Epithelial cell of esophagus (primary cell): ENCODE measurements at regions not wholly inside any gene's neighbourhood (a gene's known extent, or its start where the extent isn't known, plus 50 kb on each side); places are given as distances from the start of the nearest gene placed in this dataset.
A peak's percentile ranks its signal among the peaks of the same experiment; 100 is the strongest.

Experiments
- DNase-seq: peaks from one replicate; pipeline ENCODE4 v3.0.0; 2010; ENCODE audit warnings: low read depth
- H3K4me3 ChIP-seq: 2 replicates; pipeline ENCODE4 v1.5.1; 2011; ENCODE audit warnings: mild to moderate bottlenecking, low read length, control low read depth
- TF ChIP-seq, protein P1 (sequence below): IDR thresholded peaks from 2 replicates; pipeline ENCODE4 v1.5.1; 2011; ENCODE audit warnings: low read depth, mild to moderate bottlenecking, low read length, control low read depth, inconsistent platforms; ENCODE audit not compliant: insufficient read depth; ENCODE audit errors: missing control alignments

DNA sequence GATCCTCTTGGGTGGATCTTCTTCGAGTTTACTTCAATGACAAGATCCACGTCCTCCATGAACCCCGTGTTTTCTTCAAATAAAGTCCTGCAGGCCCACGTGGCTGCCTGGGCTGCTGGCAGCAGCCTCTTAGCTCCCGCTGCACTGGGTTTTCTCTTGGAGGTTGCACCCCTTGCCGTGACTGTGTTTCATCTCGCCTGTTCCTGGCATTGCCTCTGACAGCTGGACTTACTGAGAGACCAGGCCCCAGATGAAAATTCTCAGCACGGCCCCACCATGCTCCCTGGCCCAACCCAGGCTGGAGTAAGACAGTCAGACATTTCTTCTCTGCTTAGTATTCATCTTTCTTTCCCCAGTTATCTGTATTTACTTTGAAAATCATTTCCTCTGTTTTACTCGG lies 274.8 kb upstream of the RUNX1 start:
- no peak overlapping the region for H3K4me3 ChIP-seq
- no peak for DNase-seq
- TF ChIP-seq, protein P1, sequence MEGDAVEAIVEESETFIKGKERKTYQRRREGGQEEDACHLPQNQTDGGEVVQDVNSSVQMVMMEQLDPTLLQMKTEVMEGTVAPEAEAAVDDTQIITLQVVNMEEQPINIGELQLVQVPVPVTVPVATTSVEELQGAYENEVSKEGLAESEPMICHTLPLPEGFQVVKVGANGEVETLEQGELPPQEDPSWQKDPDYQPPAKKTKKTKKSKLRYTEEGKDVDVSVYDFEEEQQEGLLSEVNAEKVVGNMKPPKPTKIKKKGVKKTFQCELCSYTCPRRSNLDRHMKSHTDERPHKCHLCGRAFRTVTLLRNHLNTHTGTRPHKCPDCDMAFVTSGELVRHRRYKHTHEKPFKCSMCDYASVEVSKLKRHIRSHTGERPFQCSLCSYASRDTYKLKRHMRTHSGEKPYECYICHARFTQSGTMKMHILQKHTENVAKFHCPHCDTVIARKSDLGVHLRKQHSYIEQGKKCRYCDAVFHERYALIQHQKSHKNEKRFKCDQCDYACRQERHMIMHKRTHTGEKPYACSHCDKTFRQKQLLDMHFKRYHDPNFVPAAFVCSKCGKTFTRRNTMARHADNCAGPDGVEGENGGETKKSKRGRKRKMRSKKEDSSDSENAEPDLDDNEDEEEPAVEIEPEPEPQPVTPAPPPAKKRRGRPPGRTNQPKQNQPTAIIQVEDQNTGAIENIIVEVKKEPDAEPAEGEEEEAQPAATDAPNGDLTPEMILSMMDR, result no peak

DNA sequence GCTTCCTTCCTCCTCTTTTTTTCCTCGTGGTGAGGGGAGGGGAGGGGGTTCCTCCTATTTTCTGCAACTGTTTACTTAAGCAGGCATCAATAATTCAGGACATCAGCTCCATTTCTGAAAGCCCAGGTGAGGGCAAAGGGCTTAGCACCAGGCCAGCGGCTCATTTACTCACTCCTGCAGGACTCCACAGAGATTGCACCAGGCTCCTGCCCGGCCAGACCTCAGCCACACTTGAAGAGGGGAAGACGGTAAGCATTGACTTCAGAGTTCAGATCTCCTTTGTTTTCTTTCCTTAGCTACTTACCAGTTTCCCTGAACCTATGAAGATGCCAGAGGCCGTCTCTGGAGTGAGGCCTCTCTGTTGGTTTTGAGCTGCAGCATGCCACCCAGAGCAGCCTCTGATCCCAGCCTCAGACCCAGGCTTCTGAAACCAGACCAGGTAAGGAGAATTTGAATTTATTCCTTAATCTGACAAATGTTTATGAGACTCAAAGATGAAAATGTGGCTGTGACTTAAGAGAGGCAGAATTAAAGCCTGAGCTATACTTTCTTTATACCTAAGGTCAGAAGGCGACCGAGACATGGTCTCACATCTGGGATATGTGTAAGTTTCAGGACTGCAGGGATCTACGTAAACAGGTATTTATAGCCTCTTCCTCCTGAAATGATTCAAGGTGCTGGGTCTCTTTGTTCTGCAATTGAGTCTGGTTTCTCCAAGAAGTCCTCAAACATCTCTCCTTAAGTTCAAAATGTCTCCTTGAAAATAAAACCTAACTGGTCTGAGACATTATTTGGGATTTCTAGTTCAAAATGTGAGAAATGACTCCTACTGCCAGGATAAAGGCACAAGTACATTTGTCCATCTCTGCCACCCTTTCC lies 272.5 kb upstream of the RUNX1 start:
- no peak for DNase-seq
- H3K4me3 ChIP-seq, result no peak overlapping the region
- TF ChIP-seq, protein P1, result no peak

DNA sequence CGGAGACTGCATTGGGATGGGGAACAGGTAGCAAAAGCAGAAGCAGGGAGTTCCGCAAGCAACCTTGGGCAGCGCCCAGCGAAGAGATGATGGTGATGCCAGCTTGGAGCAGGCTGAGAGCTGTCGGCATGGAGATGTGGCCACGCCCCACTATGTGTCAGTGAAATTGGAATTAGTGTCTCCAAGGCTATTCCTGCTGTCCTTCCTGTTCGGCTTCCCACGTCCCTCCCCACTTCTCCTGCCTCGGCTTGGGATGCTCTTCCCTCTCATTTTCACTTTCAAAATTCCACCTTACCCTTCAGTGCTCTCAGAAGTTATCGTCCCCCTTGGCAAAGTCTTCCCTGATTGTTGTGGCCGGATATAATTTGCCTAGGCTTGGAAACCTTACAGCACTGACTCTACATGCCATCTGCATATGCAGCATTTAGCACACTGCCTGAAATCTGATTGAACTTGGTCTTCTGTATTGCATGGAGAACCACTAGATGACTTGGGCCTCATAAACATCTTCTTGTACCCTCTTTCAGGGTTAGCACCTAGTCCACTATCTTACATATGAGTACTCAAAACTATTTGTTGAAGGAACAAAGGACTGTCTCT lies 270.7 kb upstream of the RUNX1 start:
- TF ChIP-seq, protein P1, result no peak
- H3K4me3 ChIP-seq, result no peak overlapping the region
- peak; percentile 60 for DNase-seq

DNA sequence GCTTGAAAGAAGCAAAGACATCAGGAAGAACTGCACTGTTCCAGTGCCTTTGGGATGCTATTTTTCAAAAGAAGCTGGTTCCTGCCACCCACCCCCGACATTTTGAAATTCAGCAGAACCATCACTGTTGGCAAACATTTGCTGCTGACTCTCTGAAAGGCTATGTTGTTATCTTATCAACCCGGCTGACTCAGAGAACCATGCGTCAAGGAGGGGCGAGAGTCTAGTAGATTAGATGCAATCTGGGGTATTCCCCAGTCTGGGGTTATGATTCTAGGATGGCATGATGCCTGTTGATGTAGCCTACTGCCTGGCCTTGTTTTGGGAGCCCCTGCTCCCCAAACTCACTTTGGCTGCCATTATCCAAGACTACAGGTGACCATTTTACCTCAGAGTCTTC lies 267.8 kb upstream of the RUNX1 start:
- TF ChIP-seq, protein P1, result no peak
- no peak for DNase-seq
- H3K4me3 ChIP-seq, result no peak overlapping the region

DNA sequence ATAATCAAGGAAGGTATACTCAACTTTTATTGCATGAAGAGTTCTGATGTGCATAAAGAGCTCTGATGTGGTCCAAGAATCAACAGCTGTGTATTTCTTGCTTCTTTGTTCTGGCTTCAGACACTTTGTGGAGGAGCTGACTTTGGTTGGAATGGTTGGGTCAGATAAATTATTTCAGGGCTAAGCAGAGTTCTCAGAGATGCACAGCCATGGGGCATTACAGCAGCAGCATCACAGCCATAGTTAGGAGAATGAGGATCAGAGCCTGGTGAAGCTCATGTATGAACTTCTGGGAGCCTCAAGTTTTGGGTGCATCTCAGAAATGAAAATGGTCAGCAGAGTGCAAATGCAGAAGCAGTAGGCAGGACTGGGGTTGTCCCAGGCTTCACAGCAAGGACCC lies 267.4 kb upstream of the RUNX1 start:
- TF ChIP-seq, protein P1, result no peak
- no peak for DNase-seq
- H3K4me3 ChIP-seq, result no peak overlapping the region

DNA sequence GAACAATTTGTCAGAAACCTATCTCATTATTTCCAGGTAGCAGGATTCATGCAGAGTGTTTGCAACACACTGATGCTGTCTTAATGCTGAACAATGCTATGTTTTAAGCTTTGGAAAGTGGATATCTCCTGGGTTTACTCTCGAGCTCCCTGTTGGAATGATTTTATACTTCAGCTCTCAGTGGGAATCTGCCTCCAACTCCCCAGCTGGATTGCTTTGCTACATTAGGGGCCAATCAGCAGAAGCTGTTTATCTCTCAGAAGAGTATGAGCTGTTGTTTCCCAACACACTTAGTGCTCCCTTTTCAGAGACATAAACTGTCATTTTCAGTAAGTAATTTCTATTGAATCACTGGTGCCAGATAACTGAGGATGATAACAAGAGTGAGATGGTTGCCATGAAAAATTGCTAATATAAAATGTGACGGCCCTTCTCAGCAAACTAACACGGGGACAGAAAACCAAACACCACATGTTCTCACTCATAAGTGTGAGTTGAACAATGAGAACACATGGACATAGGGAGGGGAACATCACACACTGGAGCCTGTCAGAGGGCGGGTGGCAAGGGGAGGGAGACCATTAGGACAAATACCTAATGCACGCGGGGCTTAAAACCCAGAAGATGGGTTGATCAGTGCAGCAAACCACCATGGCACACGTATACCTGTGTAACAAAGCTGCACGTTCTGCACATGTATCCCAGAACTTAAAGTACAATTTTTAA lies 265.9 kb upstream of the RUNX1 start:
- TF ChIP-seq, protein P1, result no peak
- DNase-seq, result no peak

More for the DNA sequence above, 265.9 kb upstream of the RUNX1 start:
- H3K4me3 ChIP-seq, result no peak overlapping the region
